WTC11 (cell line): ENCODE measurements at regions not wholly inside any gene's neighbourhood (a gene's known extent, or its start where the extent isn't known, plus 50 kb on each side); places are given as distances from the start of the nearest gene placed in this dataset.

ENCODE experiments used
- ATAC-seq: fragments of 200-7000 bp; cut with Tn5 transposase; 2 replicates; pipeline ENCODE4 v1.10.0; 2021; ENCODE audit warnings: mild to moderate bottlenecking, moderate library complexity
- CTCF ChIA-PET: fragments of 300-600 bp; sonication (Branson Sonifier 250); formaldehyde crosslinking; loops from one replicate; lab custom pipeline; 2021; ENCODE audit warnings: antibody characterized with exemption; lab: Charles Lee
- POLR2A ChIA-PET: fragments of 350-600 bp; sonication (Branson Sonifier 250); formaldehyde crosslinking; loops from one replicate; lab custom pipeline; 2021; ENCODE audit warnings: antibody characterized with exemption; lab: Charles Lee
- DNase-seq: peaks from one replicate; pipeline ENCODE4 v3.0.0; 2021; ENCODE audit warnings: low spot score
- H3K27ac Mint-ChIP-seq: 2 replicates; pipeline ENCODE4 v1.8.0; 2021; ENCODE audit warnings: mixed read lengths
- H3K27me3 Mint-ChIP-seq: 2 replicates; pipeline ENCODE4 v1.8.0; 2021; ENCODE audit warnings: low read depth, mild to moderate bottlenecking, moderate library complexity, mixed read lengths
- H3K36me3 Mint-ChIP-seq: 2 replicates; pipeline ENCODE4 v1.8.0; 2021; ENCODE audit warnings: mixed read lengths
- H3K4me1 Mint-ChIP-seq: 2 replicates; pipeline ENCODE4 v1.8.0; 2022; ENCODE audit warnings: mixed read lengths
- H3K4me3 Mint-ChIP-seq: 2 replicates; pipeline ENCODE4 v1.8.0; 2021; ENCODE audit warnings: mild to moderate bottlenecking, moderate library complexity, mixed read lengths
- H3K9me3 Mint-ChIP-seq: 2 replicates; pipeline ENCODE4 v1.8.0; 2021; ENCODE audit warnings: mixed read lengths
- EMX1 ChIP-seq: fragments of 250-450 bp; sonication (Bioruptor Pico); IDR thresholded peaks from 2 replicates; pipeline ENCODE4 v1.8.0; 2021; ENCODE audit warnings: mild to moderate bottlenecking
- IRF2 ChIP-seq: sonication (generic); formaldehyde crosslinking; IDR thresholded peaks from 2 replicates; pipeline ENCODE4 v1.8.0; 2022; ENCODE audit warnings: low read depth, missing genetic modification reagents, borderline replicate concordance
- JAZF1 ChIP-seq: fragments of 250-450 bp; sonication (Bioruptor Pico); IDR thresholded peaks from 2 replicates; pipeline ENCODE4 v1.9.0; 2021; ENCODE audit warnings: moderate library complexity, mild to moderate bottlenecking, inconsistent platforms
- JUN ChIP-seq: sonication (generic); formaldehyde crosslinking; IDR thresholded peaks from 2 replicates; pipeline ENCODE4 v1.8.0; 2023; ENCODE audit warnings: mild to moderate bottlenecking, missing genetic modification reagents
- KAT7 ChIP-seq: sonication (generic); formaldehyde crosslinking; IDR thresholded peaks from 2 replicates; pipeline ENCODE4 v1.8.1; 2023; ENCODE audit warnings: missing genetic modification reagents, mild to moderate bottlenecking, borderline replicate concordance
- RORB ChIP-seq: fragments of 250-450 bp; sonication (Bioruptor Pico); IDR thresholded peaks from 2 replicates; pipeline ENCODE4 v1.9.0; 2021; ENCODE audit warnings: mild to moderate bottlenecking
- SMAD3 ChIP-seq: sonication (generic); formaldehyde crosslinking; IDR thresholded peaks from 2 replicates; pipeline ENCODE4 v1.8.0; 2022; ENCODE audit warnings: missing genetic modification reagents, mild to moderate bottlenecking, borderline replicate concordance
- TP53 ChIP-seq: sonication (generic); formaldehyde crosslinking; IDR thresholded peaks from 2 replicates; pipeline ENCODE4 v1.8.1; 2023; ENCODE audit warnings: mild to moderate bottlenecking, missing genetic modification reagents
- TF ChIP-seq, protein P1 (sequence below): sonication (generic); formaldehyde crosslinking; IDR thresholded peaks from 2 replicates; pipeline ENCODE4 v1.8.0; 2022; ENCODE audit warnings: mild to moderate bottlenecking, missing genetic modification reagents
- TF ChIP-seq, protein P2 (sequence below): sonication (generic); formaldehyde crosslinking; IDR thresholded peaks from 2 replicates; pipeline ENCODE4 v1.8.0; 2022; ENCODE audit warnings: missing genetic modification reagents
- TF ChIP-seq, protein P3 (sequence below): fragments of 250-450 bp; sonication (Bioruptor Pico); IDR thresholded peaks from 2 replicates; pipeline ENCODE4 v2.1.2; 2022; ENCODE audit warnings: mild to moderate bottlenecking, moderate library complexity
- TF ChIP-seq, protein P4 (sequence below): sonication (generic); formaldehyde crosslinking; conservative IDR thresholded peaks from 2 replicates; pipeline ENCODE4 v1.8.1; 2022; ENCODE audit warnings: mild to moderate bottlenecking, missing genetic modification reagents
- TF ChIP-seq, protein P5 (sequence below): fragments of 250-450 bp; sonication (Bioruptor Pico); conservative IDR thresholded peaks from 2 replicates; pipeline ENCODE4 v1.9.0; 2021; ENCODE audit warnings: mild to moderate bottlenecking
- TF ChIP-seq, protein P6 (sequence below): sonication (generic); formaldehyde crosslinking; IDR thresholded peaks from 2 replicates; pipeline ENCODE4 v1.8.1; 2022; ENCODE audit warnings: mild to moderate bottlenecking, missing genetic modification reagents, moderate library complexity, borderline replicate concordance
- TF ChIP-seq, protein P7 (sequence below): sonication (generic); formaldehyde crosslinking; IDR thresholded peaks from 2 replicates; pipeline ENCODE4 v1.8.0; 2022; ENCODE audit warnings: mild to moderate bottlenecking, missing genetic modification reagents
- TF ChIP-seq, protein P8 (sequence below): fragments of 250-450 bp; sonication (Bioruptor Pico); IDR thresholded peaks from 2 replicates; pipeline ENCODE4 v1.8.0; 2021; ENCODE audit warnings: mild to moderate bottlenecking

DNA sequence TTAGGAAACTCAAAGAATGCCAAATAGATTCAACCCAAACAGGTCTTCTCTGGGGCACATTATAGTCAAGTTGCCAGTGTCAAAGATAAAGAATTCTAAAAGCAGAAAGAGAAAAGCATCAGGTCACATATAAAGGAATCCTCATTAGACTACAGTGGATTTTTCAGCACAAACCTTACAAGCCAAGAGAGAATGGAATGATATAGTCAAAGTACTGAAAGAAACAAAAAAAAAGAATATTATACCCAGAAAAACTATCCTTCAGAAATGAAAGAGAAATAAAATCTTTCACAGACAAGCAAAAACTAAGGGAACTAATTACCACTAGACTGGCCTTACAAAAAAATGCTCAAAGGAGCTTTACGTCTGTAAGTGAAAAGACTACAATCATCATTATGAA, 65.5 kb downstream of the TBR1 start (continued):
- TF ChIP-seq, protein P1, sequence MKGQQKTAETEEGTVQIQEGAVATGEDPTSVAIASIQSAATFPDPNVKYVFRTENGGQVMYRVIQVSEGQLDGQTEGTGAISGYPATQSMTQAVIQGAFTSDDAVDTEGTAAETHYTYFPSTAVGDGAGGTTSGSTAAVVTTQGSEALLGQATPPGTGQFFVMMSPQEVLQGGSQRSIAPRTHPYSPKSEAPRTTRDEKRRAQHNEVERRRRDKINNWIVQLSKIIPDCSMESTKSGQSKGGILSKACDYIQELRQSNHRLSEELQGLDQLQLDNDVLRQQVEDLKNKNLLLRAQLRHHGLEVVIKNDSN (CRISPR knock-in tag): no peak
- TF ChIP-seq JAZF1 (CRISPR knock-in tag) (no peak), JUN (no peak)
- TF ChIP-seq, protein P2, sequence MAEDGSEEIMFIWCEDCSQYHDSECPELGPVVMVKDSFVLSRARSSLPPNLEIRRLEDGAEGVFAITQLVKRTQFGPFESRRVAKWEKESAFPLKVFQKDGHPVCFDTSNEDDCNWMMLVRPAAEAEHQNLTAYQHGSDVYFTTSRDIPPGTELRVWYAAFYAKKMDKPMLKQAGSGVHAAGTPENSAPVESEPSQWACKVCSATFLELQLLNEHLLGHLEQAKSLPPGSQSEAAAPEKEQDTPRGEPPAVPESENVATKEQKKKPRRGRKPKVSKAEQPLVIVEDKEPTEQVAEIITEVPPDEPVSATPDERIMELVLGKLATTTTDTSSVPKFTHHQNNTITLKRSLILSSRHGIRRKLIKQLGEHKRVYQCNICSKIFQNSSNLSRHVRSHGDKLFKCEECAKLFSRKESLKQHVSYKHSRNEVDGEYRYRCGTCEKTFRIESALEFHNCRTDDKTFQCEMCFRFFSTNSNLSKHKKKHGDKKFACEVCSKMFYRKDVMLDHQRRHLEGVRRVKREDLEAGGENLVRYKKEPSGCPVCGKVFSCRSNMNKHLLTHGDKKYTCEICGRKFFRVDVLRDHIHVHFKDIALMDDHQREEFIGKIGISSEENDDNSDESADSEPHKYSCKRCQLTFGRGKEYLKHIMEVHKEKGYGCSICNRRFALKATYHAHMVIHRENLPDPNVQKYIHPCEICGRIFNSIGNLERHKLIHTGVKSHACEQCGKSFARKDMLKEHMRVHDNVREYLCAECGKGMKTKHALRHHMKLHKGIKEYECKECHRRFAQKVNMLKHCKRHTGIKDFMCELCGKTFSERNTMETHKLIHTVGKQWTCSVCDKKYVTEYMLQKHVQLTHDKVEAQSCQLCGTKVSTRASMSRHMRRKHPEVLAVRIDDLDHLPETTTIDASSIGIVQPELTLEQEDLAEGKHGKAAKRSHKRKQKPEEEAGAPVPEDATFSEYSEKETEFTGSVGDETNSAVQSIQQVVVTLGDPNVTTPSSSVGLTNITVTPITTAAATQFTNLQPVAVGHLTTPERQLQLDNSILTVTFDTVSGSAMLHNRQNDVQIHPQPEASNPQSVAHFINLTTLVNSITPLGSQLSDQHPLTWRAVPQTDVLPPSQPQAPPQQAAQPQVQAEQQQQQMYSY (CRISPR knock-in tag): no peak

DNA sequence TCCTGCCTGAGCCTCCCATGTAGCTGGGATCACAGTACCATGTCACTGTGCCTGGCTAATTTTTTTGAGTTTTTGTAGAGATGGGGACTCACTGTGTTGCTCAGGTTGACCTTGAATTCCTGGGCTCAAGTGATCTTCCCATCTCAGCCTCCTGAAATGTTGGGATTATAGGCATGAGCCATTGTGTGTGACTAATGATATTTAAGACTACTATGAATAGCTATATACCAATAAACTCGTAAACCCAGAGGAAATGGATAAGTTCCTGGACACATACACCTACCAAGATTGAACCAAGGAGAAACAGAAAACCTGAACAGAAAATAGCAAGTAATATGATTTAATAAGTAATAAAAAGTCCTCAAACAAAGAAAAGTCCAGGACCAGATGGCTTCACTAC, 68.0 kb downstream of the TBR1 start:
- Mint-ChIP-seq H3K9me3 (peaks cover 24% of the 10 kb centered on the region), H3K4me3 (no peak overlapping the region), H3K27ac (no peak overlapping the region), H3K4me1 (no peaks in the 10 kb centered on the region), H3K36me3 (peaks cover 9% of the 10 kb centered on the region), H3K27me3 (no peaks in the 10 kb centered on the region; the same call in 1 of the 2 replicates)
- ChIA-PET CTCF (no interaction called here), POLR2A (no interaction called here)
- TF ChIP-seq, protein P3, sequence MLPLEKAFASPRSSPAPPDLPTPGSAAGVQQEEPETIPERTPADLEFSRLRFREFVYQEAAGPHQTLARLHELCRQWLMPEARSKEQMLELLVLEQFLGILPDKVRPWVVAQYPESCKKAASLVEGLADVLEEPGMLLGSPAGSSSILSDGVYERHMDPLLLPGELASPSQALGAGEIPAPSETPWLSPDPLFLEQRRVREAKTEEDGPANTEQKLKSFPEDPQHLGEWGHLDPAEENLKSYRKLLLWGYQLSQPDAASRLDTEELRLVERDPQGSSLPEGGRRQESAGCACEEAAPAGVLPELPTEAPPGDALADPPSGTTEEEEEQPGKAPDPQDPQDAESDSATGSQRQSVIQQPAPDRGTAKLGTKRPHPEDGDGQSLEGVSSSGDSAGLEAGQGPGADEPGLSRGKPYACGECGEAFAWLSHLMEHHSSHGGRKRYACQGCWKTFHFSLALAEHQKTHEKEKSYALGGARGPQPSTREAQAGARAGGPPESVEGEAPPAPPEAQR (CRISPR knock-in tag): no peak
- no peak for DNase-seq
- no peak for ATAC-seq

DNA sequence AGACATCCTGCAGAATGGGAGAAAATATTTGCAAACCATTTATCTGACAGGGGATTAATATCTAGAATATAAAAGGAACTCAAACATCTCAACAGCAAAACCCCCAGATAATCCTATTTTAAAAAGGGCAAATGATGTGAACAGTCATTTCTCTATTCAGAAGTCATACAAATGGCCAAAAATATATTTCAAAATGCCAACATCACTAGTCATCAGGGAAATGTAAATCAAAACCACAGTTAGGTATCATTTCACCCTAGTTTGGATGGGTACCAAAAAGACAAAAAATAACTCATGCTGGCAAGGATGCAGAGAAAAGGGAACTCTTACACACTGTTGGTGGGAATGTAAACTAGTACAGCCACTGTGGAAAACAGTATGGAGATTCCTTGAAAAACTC, 70.0 kb downstream of the TBR1 start:
- Mint-ChIP-seq H3K36me3 (peaks cover 6% of the 10 kb centered on the region), H3K27me3 (no peaks in the 10 kb centered on the region; the same call in 1 of the 2 replicates), H3K27ac (no peak overlapping the region)
- POLR2A ChIA-PET: no interaction called here
- ATAC-seq (no peak), DNase-seq (no peak)
- TF ChIP-seq, protein P4, sequence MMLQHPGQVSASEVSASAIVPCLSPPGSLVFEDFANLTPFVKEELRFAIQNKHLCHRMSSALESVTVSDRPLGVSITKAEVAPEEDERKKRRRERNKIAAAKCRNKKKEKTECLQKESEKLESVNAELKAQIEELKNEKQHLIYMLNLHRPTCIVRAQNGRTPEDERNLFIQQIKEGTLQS: no peak
- TF ChIP-seq IRF2 (CRISPR knock-in tag) (no peak), EMX1 (no peak), KAT7 (CRISPR knock-in tag) (no peak), RORB (CRISPR knock-in tag) (no peak)
- TF ChIP-seq, all 79 proteins: peak for 0
- Mint-ChIP-seq H3K4me1 (no peaks in the 10 kb centered on the region), H3K4me3 (no peak overlapping the region), H3K9me3 (peaks cover 12% of the 10 kb centered on the region)
- CTCF ChIA-PET: no interaction called here

DNA sequence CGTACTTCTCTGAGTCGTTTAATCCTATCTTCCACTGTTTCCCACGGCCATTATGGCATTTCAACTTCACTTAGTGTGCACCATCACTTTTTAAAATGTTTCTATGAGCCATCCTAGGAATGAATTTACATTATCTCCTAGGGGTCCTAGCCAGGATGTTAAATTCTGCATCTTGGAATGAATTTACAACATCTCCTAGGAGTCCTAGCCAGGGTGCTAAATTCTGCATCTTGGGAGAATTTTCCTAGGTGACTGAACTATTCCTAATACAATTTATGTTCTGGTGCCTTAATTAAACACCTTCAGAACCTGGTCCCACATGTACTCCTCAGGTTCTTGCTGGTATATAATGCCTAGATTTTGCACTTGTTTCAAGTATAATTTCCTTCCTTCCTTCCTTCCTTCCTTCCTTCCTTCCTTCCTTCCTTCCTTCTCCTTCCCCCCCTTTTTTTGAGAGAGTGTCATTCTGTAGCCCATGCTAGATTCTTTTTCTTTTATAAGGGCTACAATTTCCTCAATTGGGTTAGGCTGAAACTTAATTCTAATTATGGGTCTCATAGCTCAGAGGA, 72.1 kb downstream of the TBR1 start:
- no peaks in the 10 kb centered on the region for H3K36me3 Mint-ChIP-seq
- no peaks in the 10 kb centered on the region for H3K4me1 Mint-ChIP-seq
- H3K27me3 Mint-ChIP-seq: no peaks in the 10 kb centered on the region
- CTCF ChIA-PET: no interaction called here
- H3K4me3 Mint-ChIP-seq: no peak overlapping the region
- DNase-seq (no peak), ATAC-seq (no peak)
- no peak overlapping the region for H3K27ac Mint-ChIP-seq
- no peaks in the 10 kb centered on the region for H3K9me3 Mint-ChIP-seq
- POLR2A ChIA-PET: no interaction called here
- TF ChIP-seq, protein P5, sequence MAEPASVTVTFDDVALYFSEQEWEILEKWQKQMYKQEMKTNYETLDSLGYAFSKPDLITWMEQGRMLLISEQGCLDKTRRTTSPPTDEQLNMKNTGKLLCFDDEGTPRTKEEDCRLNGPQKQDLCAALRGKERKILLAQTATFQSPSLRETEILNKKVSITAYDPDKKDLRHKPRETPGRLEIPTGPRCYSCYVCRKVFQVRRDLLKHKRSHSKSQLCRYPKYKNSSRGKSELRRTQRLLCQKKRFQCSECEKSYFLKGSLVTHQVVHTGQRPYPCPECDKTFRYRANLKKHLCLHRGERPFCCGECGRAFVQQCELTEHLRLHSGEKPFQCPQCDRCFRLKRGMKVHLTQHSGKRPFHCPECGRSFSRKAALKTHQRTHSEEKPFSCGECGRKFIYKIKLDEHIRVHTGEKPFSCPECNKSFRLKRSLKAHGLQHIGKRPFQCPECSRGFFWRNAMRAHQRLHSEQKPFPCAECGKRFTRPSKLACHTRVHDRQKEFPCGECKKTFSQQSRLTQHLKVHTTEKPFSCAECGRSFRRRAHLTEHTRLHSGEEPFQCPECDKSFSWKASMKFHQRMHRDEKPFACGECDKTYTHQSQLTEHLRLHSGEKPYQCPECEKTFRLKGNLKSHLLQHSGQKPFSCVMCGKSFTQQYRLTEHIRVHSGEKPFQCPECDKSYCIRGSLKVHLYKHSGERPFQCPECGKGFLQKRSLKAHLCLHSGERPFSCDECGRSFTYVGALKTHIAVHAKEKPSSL (CRISPR knock-in tag): no peak
- TF ChIP-seq, protein P6, sequence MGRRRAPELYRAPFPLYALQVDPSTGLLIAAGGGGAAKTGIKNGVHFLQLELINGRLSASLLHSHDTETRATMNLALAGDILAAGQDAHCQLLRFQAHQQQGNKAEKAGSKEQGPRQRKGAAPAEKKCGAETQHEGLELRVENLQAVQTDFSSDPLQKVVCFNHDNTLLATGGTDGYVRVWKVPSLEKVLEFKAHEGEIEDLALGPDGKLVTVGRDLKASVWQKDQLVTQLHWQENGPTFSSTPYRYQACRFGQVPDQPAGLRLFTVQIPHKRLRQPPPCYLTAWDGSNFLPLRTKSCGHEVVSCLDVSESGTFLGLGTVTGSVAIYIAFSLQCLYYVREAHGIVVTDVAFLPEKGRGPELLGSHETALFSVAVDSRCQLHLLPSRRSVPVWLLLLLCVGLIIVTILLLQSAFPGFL (CRISPR knock-in tag): no peak
- TF ChIP-seq SMAD3 (CRISPR knock-in tag) (no peak), TP53 (CRISPR knock-in tag) (no peak)
- TF ChIP-seq, protein P7, sequence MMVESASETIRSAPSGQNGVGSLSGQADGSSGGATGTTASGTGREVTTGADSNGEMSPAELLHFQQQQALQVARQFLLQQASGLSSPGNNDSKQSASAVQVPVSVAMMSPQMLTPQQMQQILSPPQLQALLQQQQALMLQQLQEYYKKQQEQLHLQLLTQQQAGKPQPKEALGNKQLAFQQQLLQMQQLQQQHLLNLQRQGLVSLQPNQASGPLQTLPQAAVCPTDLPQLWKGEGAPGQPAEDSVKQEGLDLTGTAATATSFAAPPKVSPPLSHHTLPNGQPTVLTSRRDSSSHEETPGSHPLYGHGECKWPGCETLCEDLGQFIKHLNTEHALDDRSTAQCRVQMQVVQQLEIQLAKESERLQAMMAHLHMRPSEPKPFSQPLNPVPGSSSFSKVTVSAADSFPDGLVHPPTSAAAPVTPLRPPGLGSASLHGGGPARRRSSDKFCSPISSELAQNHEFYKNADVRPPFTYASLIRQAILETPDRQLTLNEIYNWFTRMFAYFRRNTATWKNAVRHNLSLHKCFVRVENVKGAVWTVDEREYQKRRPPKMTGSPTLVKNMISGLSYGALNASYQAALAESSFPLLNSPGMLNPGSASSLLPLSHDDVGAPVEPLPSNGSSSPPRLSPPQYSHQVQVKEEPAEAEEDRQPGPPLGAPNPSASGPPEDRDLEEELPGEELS (CRISPR knock-in tag): no peak
- TF ChIP-seq, protein P8, sequence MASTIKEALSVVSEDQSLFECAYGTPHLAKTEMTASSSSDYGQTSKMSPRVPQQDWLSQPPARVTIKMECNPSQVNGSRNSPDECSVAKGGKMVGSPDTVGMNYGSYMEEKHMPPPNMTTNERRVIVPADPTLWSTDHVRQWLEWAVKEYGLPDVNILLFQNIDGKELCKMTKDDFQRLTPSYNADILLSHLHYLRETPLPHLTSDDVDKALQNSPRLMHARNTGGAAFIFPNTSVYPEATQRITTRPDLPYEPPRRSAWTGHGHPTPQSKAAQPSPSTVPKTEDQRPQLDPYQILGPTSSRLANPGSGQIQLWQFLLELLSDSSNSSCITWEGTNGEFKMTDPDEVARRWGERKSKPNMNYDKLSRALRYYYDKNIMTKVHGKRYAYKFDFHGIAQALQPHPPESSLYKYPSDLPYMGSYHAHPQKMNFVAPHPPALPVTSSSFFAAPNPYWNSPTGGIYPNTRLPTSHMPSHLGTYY (CRISPR knock-in tag): no peak
